HCT116 (cell line): ENCODE measurements at regions not wholly inside any gene's neighbourhood (a gene's known extent, or its start where the extent isn't known, plus 50 kb on each side); places are given as distances from the start of the nearest gene placed in this dataset.

Experiments
- ATAC-seq: fragments of 200-7000 bp; cut with Tn5 transposase; 2 replicates; pipeline ENCODE4 v1.9.1; 2020; ENCODE audit warnings: mild to moderate bottlenecking, moderate library complexity
- BruUV-seq: library from RNA; stranded (reverse); fragments of 400-500 nt; replicated peaks from 2 replicates; lab custom pipeline; 2021; lab: Mats Ljungman, UMichigan
- CTCF ChIA-PET: fragments of 300-600 bp; sonication (Branson Sonifier 250); formaldehyde crosslinking; loops from one replicate; lab custom pipeline; 2021; ENCODE audit warnings: antibody characterized with exemption; lab: Charles Lee
- POLR2A ChIA-PET: fragments of 300-600, 350-600 bp; sonication (Branson Sonifier 250); formaldehyde crosslinking; loops from one replicate; lab custom pipeline; 2021; ENCODE audit warnings: antibody characterized with exemption; lab: Charles Lee
- RAD21 ChIA-PET, 2 experiments: fragments of 300-600 bp; sonication (Branson Sonifier 250); formaldehyde crosslinking; loops; one replicate each; lab custom pipeline; 2023; ENCODE audit warnings: low total read pairs in 2 of 2; ENCODE audit not compliant: uncharacterized antibody in 2 of 2, unreplicated experiment in 2 of 2, low non-redundant PET in 1 of 2; lab: Charles Lee
- DNase-seq: peaks from one replicate; pipeline ENCODE4 v3.0.0-alpha.2; 2010; ENCODE audit warnings: low read depth, low spot score
- H2AFZ ChIP-seq: fragments of 200-600 bp; shearing (Covaris generic), sonication (generic); 2 replicates; pipeline ENCODE4 v1.6.1; 2017; ENCODE audit warnings: low read depth, mixed run types, mixed read lengths, antibody characterized with exemption, low read length; ENCODE audit not compliant: poor library complexity, severe bottlenecking
- H3K27ac ChIP-seq: 2 replicates; pipeline ENCODE4 v1.5.1; 2012; ENCODE audit warnings: low read depth, low read length
- H3K27me3 ChIP-seq: fragments of 200-600 bp; sonication (generic); 2 replicates; pipeline ENCODE4 v1.6.1; 2016; ENCODE audit warnings: mixed run types, low read length, mixed read lengths; ENCODE audit not compliant: insufficient read depth
- H3K36me3 ChIP-seq, 2 experiments: fragments of 200-500 bp in 1 of 2; fragments of 200-600 bp in 1 of 2; sonication (Bioruptor generic) in 1 of 2; sonication (generic) in 1 of 2; 2 replicates each; pipeline versions ENCODE4 v1.5.1 to v1.6.1; 2014 to 2016; ENCODE audit warnings: low read length in 2 of 2, inconsistent platforms in 1 of 2, mixed read lengths in 1 of 2, mixed run types in 1 of 2; ENCODE audit not compliant: insufficient read depth in 2 of 2, control insufficient read depth in 1 of 2
- H3K4me1 ChIP-seq, 2 experiments: fragments of 200-600 bp in 1 of 2; sonication (generic) in 1 of 2; 2 replicates each; pipeline versions ENCODE4 v1.5.1 to v1.6.1; 2012 to 2017; ENCODE audit warnings: low read length in 2 of 2, inconsistent platforms in 1 of 2, mild to moderate bottlenecking in 1 of 2, mixed read lengths in 1 of 2, mixed run types in 1 of 2, moderate library complexity in 1 of 2; ENCODE audit not compliant: insufficient read depth in 2 of 2, control insufficient read depth in 1 of 2
- H3K4me2 ChIP-seq: fragments of 200-600 bp; sonication (generic); 2 replicates; pipeline ENCODE4 v1.6.1; 2017; ENCODE audit warnings: mixed run types, low read length, mixed read lengths
- H3K4me3 ChIP-seq, 2 experiments: fragments of 200-600 bp in 1 of 2; sonication (generic) in 1 of 2; replicated peaks in 1 of 2; 2 replicates each; pipeline ENCODE4 v1.5.1; 2011 to 2016; ENCODE audit warnings: low read length in 2 of 2, control low read depth in 1 of 2, low read depth in 1 of 2, mild to moderate bottlenecking in 1 of 2, mixed read lengths in 1 of 2, mixed run types in 1 of 2
- H3K79me2 ChIP-seq: fragments of 200-600 bp; sonication (generic); 2 replicates; pipeline ENCODE4 v1.6.1; 2017; ENCODE audit warnings: mild to moderate bottlenecking, mixed run types, low read length, moderate library complexity, mixed read lengths; ENCODE audit not compliant: insufficient read depth
- H3K9ac ChIP-seq: fragments of 200-600 bp; sonication (generic); 2 replicates; pipeline ENCODE4 v1.6.1; 2016; ENCODE audit warnings: low read length, mixed read lengths
- H3K9me2 ChIP-seq: fragments of 200-600 bp; sonication (generic), shearing (Covaris generic); 2 replicates; pipeline ENCODE4 v1.6.1; 2017; ENCODE audit warnings: mixed run types, mild to moderate bottlenecking, moderate library complexity; ENCODE audit not compliant: insufficient read depth
- H3K9me3 ChIP-seq, 2 experiments: fragments of 200-500 bp in 1 of 2; fragments of 200-600 bp in 1 of 2; sonication (Bioruptor generic) in 1 of 2; sonication (generic) in 1 of 2; 2 replicates each; pipeline ENCODE4 v1.6.1; 2014 to 2017; ENCODE audit warnings: low read length in 2 of 2, mixed read lengths in 2 of 2, inconsistent platforms in 1 of 2, low read depth in 1 of 2, mild to moderate bottlenecking in 1 of 2, mixed run types in 1 of 2, moderate library complexity in 1 of 2; ENCODE audit not compliant: control insufficient read depth in 1 of 2, insufficient read depth in 1 of 2
- H4K20me1 ChIP-seq: fragments of 200-600 bp; sonication (generic), shearing (Covaris generic); 2 replicates; pipeline ENCODE4 v1.6.1; 2017; ENCODE audit warnings: mixed run types, mild to moderate bottlenecking, moderate library complexity; ENCODE audit not compliant: insufficient read depth
- CEBPB ChIP-seq: IDR thresholded peaks from 2 replicates; pipeline ENCODE4 v1.6.1; 2012; ENCODE audit warnings: low read depth
- EGR1 ChIP-seq: IDR thresholded peaks from 2 replicates; pipeline ENCODE4 v1.6.1; 2012; ENCODE audit warnings: low read depth
- EZH2 ChIP-seq: fragments of 200-600 bp; sonication (generic); IDR thresholded peaks from 2 replicates; pipeline ENCODE4 v1.6.1; 2017; ENCODE audit warnings: antibody characterized with exemption, mixed run types
- FOSL1 ChIP-seq: IDR thresholded peaks from 2 replicates; pipeline ENCODE4 v1.6.1; 2012; ENCODE audit warnings: low read depth
- JUND ChIP-seq: IDR thresholded peaks from 2 replicates; pipeline ENCODE4 v1.6.1; 2012
- RAD21 ChIP-seq: IDR thresholded peaks from 2 replicates; pipeline ENCODE4 v1.6.1; 2012; ENCODE audit warnings: low read depth, mild to moderate bottlenecking
- SIN3A ChIP-seq: IDR thresholded peaks from 2 replicates; pipeline ENCODE4 v1.6.1; 2012; ENCODE audit warnings: low read depth
- SRF ChIP-seq: IDR thresholded peaks from 2 replicates; pipeline ENCODE4 v1.6.1; 2012; ENCODE audit warnings: low read depth
- TCF7L2 ChIP-seq: IDR thresholded peaks from 2 replicates; pipeline ENCODE4 v1.7.0; 2011; ENCODE audit warnings: borderline replicate concordance, inconsistent platforms; ENCODE audit not compliant: insufficient read depth, insufficient read length; ENCODE audit errors: extremely low read depth
- ZNF274 ChIP-seq: fragments of 200-500 bp; sonication (Bioruptor generic); IDR thresholded peaks from 2 replicates; pipeline ENCODE4 v1.6.1; 2014; ENCODE audit warnings: mild to moderate bottlenecking, low read depth, low read length, inconsistent platforms
- intact Hi-C: fragments of 100-400 bp; cut with micrococcal nuclease; formaldehyde crosslinking; loops from 2 replicates; pipeline ENCODE4 v1.10.0; 2022
- TF ChIP-seq, protein P1 (sequence below): IDR thresholded peaks from 2 replicates; pipeline ENCODE4 v1.6.1; 2012
- TF ChIP-seq, protein P2 (sequence below): IDR thresholded peaks from 2 replicates; pipeline ENCODE4 v1.6.1; 2011; ENCODE audit warnings: mild to moderate bottlenecking, low read length, moderate library complexity; ENCODE audit not compliant: insufficient replicate concordance; ENCODE audit errors: extremely low read depth
- TF ChIP-seq, protein P3 (sequence below), 3 experiments: fragments of 200-600 bp in 1 of 3; sonication (generic) in 1 of 3; IDR thresholded peaks in 2 of 3; conservative IDR thresholded peaks in 1 of 3; 2 replicates each; pipeline ENCODE4 v1.5.1; 2012 to 2017; ENCODE audit warnings: low read depth in 2 of 3, low read length in 2 of 3, antibody characterized with exemption in 1 of 3, borderline replicate concordance in 1 of 3, control low read depth in 1 of 3, mild to moderate bottlenecking in 1 of 3, mixed read lengths in 1 of 3, mixed run types in 1 of 3, moderate library complexity in 1 of 3; ENCODE audit not compliant: insufficient read depth in 1 of 3
- TF ChIP-seq, protein P4 (sequence below): IDR thresholded peaks from 2 replicates; pipeline ENCODE4 v1.6.1; 2012; ENCODE audit warnings: low read depth

DNA sequence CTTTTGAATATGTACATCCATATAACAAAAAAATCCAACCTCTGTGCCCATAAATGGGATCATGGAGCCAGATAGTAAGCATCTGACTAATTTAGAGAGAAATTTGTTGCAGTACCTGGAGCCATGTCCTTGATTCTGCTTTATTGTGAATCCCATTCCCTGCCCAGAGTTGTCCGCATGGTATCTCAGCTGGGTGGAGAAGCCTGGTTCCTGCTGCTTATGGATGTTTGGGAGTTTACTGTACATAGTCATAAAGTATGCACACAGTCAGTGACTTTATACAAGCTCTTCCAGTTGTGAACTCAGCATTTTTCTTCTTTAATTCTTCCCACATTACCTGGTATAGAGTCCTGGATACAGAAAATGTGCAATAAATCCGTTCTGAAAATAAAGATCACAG, 346.0 kb downstream of the FIGN start:
- H3K4me3 ChIP-seq = no peak overlapping the region
- ATAC-seq (no peak), DNase-seq (no peak)
- ChIA-PET RAD21 (no interaction called here), POLR2A (no interaction called here), CTCF (no interaction called here)
- H4K20me1 ChIP-seq = no peaks in the 10 kb centered on the region
- TF ChIP-seq, protein P1, sequence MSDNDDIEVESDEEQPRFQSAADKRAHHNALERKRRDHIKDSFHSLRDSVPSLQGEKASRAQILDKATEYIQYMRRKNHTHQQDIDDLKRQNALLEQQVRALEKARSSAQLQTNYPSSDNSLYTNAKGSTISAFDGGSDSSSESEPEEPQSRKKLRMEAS = no peak
- no peak for TF ChIP-seq SIN3A
- TF ChIP-seq, protein P2, sequence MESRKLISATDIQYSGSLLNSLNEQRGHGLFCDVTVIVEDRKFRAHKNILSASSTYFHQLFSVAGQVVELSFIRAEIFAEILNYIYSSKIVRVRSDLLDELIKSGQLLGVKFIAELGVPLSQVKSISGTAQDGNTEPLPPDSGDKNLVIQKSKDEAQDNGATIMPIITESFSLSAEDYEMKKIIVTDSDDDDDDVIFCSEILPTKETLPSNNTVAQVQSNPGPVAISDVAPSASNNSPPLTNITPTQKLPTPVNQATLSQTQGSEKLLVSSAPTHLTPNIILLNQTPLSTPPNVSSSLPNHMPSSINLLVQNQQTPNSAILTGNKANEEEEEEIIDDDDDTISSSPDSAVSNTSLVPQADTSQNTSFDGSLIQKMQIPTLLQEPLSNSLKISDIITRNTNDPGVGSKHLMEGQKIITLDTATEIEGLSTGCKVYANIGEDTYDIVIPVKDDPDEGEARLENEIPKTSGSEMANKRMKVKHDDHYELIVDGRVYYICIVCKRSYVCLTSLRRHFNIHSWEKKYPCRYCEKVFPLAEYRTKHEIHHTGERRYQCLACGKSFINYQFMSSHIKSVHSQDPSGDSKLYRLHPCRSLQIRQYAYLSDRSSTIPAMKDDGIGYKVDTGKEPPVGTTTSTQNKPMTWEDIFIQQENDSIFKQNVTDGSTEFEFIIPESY = no peak
- no peak for TF ChIP-seq EZH2
- no peak for TF ChIP-seq FOSL1
- no peak for TF ChIP-seq EGR1
- no peak for TF ChIP-seq CEBPB
- no peak for TF ChIP-seq JUND
- TF ChIP-seq RAD21 = no peak
- no peak for TF ChIP-seq TCF7L2
- no peak for TF ChIP-seq ZNF274
- TF ChIP-seq, protein P3, sequence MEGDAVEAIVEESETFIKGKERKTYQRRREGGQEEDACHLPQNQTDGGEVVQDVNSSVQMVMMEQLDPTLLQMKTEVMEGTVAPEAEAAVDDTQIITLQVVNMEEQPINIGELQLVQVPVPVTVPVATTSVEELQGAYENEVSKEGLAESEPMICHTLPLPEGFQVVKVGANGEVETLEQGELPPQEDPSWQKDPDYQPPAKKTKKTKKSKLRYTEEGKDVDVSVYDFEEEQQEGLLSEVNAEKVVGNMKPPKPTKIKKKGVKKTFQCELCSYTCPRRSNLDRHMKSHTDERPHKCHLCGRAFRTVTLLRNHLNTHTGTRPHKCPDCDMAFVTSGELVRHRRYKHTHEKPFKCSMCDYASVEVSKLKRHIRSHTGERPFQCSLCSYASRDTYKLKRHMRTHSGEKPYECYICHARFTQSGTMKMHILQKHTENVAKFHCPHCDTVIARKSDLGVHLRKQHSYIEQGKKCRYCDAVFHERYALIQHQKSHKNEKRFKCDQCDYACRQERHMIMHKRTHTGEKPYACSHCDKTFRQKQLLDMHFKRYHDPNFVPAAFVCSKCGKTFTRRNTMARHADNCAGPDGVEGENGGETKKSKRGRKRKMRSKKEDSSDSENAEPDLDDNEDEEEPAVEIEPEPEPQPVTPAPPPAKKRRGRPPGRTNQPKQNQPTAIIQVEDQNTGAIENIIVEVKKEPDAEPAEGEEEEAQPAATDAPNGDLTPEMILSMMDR (IDR thresholded peaks at IDR 0.05 in 2 of 3, conservative IDR thresholded peaks at IDR 0.05 in 1 of 3; ENCODE audit: borderline replicate concordance in 1 of 3, insufficient read depth in 1 of 3, low read depth in 2 of 3, low read length in 2 of 3) = no peak
- no peak for TF ChIP-seq SRF
- TF ChIP-seq, protein P4, sequence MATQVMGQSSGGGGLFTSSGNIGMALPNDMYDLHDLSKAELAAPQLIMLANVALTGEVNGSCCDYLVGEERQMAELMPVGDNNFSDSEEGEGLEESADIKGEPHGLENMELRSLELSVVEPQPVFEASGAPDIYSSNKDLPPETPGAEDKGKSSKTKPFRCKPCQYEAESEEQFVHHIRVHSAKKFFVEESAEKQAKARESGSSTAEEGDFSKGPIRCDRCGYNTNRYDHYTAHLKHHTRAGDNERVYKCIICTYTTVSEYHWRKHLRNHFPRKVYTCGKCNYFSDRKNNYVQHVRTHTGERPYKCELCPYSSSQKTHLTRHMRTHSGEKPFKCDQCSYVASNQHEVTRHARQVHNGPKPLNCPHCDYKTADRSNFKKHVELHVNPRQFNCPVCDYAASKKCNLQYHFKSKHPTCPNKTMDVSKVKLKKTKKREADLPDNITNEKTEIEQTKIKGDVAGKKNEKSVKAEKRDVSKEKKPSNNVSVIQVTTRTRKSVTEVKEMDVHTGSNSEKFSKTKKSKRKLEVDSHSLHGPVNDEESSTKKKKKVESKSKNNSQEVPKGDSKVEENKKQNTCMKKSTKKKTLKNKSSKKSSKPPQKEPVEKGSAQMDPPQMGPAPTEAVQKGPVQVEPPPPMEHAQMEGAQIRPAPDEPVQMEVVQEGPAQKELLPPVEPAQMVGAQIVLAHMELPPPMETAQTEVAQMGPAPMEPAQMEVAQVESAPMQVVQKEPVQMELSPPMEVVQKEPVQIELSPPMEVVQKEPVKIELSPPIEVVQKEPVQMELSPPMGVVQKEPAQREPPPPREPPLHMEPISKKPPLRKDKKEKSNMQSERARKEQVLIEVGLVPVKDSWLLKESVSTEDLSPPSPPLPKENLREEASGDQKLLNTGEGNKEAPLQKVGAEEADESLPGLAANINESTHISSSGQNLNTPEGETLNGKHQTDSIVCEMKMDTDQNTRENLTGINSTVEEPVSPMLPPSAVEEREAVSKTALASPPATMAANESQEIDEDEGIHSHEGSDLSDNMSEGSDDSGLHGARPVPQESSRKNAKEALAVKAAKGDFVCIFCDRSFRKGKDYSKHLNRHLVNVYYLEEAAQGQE = no peak
- no peak overlapping the region for H3K4me2 ChIP-seq
- no peak overlapping the region for H3K27ac ChIP-seq
- BruUV-seq = no TSS peak
- no peaks in the 10 kb centered on the region for H3K36me3 ChIP-seq
- intact Hi-C loops = no loop called here
- H3K9ac ChIP-seq = no peak overlapping the region
- no peaks in the 10 kb centered on the region for H3K27me3 ChIP-seq
- no peak overlapping the region for H2AFZ ChIP-seq
- H3K9me3 ChIP-seq = no peaks in the 10 kb centered on the region
- H3K79me2 ChIP-seq = no peaks in the 10 kb centered on the region
- no peaks in the 10 kb centered on the region for H3K9me2 ChIP-seq
- no peaks in the 10 kb centered on the region for H3K4me1 ChIP-seq
